Stomach (tissue), 8 donors: ENCODE measurements at regions not wholly inside any gene's neighbourhood (a gene's known extent, or its start where the extent isn't known, plus 50 kb on each side); places are given as distances from the start of the nearest gene placed in this dataset.

Experiments
- DNase-seq, 2 donors: peaks; one replicate each; pipeline versions ENCODE4 v3.0.0 to v3.0.0-alpha.2; 2013 to 2019
- H3K27ac ChIP-seq, 5 donors: fragments of 200-600 bp in 4 of 5; sonication (generic) in 4 of 5; one replicate each; pipeline ENCODE4 v1.5.1; 2013 to 2019; ENCODE audit warnings: mild to moderate bottlenecking in 1 of 5, moderate library complexity in 1 of 5
- H3K27me3 ChIP-seq, 3 donors: fragments of 200-600 bp; sonication (generic); one replicate each; pipeline ENCODE4 v1.5.1; 2017 to 2019; ENCODE audit warnings: mixed run types in 1 of 3
- H3K36me3 ChIP-seq, 4 donors: fragments of 200-600 bp; sonication (generic); 1 replicate in 3 of 4; 2 replicates in 1 of 4; pipeline ENCODE4 v1.5.1; 2016 to 2019
- H3K4me1 ChIP-seq, 4 donors: fragments of 200-600 bp; sonication (generic); one replicate each; pipeline ENCODE4 v1.5.1; 2016 to 2019
- H3K4me3 ChIP-seq, 4 donors: fragments of 200-600 bp; sonication (generic) in 3 of 4; one replicate each; pipeline ENCODE4 v1.5.1; 2016 to 2019; ENCODE audit warnings: mild to moderate bottlenecking in 1 of 4
- H3K9me3 ChIP-seq, 4 donors: fragments of 200-600 bp; sonication (generic); one replicate each; pipeline ENCODE4 v1.5.1; 2016 to 2019
- EP300 ChIP-seq: sonication (generic); formaldehyde crosslinking; IDR thresholded peaks from one replicate; pipeline ENCODE4 v1.6.1; 2017; ENCODE audit warnings: antibody characterized with exemption
- POLR2A ChIP-seq, 4 donors: fragments of 450-650 bp; IDR thresholded peaks; one replicate each; pipeline ENCODE4 v1.6.1; 2016; ENCODE audit warnings: antibody characterized with exemption in 4 of 4, control low read depth in 2 of 4, mild to moderate bottlenecking in 1 of 4, moderate library complexity in 1 of 4
- POLR2AphosphoS5 ChIP-seq, 3 donors: sonication (generic); formaldehyde crosslinking; IDR thresholded peaks; one replicate each; pipeline ENCODE4 v1.6.1; 2016; ENCODE audit warnings: antibody characterized with exemption in 3 of 3
- WGBS, 5 donors: extraction: QIAGEN DNeasy Blood & Tissue Kit in 3 of 5; methylation state at CpG; one replicate each; pipeline versions ENCODE4 v1.1.5 to v1.1.7; 2013 to 2018; 5-methylcytosine and 5-hydroxymethylcytosine counted together
- intact Hi-C: fragments of 100-400 bp; cut with DNase I; formaldehyde crosslinking; loops from one replicate; pipeline ENCODE4 v1.15.1; 2023; ENCODE audit warnings: low total_unique reads
- TF ChIP-seq, protein P1 (sequence below), 7 experiments: fragments of 450-650 bp in 4 of 7; fragments of 200-600 bp in 3 of 7; sonication (generic) in 3 of 7; IDR thresholded peaks; one replicate each; pipeline ENCODE4 v1.5.1; 2016 to 2019; ENCODE audit warnings: antibody characterized with exemption in 7 of 7, control low read depth in 2 of 7, mild to moderate bottlenecking in 1 of 7
- donor health status: healthy with polysubstance abuse.
- donor health status: Bipolar disorder and iron deficiency.
- donor health status: healthy.

DNA sequence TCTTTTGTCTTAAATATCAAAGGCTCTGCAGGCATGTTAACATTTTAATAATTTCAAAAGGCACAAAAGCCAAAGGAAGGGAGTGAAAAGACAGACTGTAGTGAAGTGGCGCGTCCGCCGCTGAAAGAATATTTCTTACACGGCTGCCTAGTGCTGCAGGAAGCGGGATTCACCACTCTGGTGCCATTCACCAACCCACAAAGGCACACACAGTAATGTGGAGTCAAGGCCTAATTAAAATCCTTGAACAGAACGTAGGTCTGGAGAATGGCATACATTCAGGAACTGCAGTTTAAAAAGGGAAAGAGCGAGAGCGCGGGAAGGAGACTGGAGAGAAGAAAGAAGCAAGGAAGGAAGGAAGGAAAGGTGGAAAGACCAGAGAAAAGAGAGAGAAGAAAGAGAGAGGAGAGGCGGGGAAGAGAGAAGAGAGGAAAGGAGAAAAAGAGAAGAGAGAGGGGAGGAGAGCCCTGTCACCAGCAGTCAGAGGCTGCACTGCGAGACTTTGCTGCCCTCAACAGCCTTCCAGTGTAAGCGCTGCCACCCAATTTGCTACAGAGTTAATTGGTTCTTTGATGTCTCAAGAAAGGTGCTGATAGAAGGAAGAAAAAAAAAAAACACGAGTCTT is 554.0 kb downstream of the MDFIC start:
- Histone ChIP-seq H3K9me3 (no peaks in the 10 kb centered on the region), H3K4me3 (no peak overlapping the region), H3K36me3 (no peaks in the 10 kb centered on the region), H3K27me3 (peaks cover 0 to 21% (median 18%) of the 10 kb centered on the region in 3 donors), H3K4me1 (peaks cover 11 to 16% (median 15%) of the 10 kb centered on the region in 4 donors), H3K27ac (no peak overlapping the region)
- WGBS, 5 donors: 65 to 76% (median 69%) methylated on average over 14 of the region's 14 CpGs
- DNase-seq: peak in 1 of 2 donors; percentile 57
- TF ChIP-seq EP300: no peak
- TF ChIP-seq POLR2A (IDR thresholded peaks at IDR 0.05): no peak
- TF ChIP-seq, protein P1, sequence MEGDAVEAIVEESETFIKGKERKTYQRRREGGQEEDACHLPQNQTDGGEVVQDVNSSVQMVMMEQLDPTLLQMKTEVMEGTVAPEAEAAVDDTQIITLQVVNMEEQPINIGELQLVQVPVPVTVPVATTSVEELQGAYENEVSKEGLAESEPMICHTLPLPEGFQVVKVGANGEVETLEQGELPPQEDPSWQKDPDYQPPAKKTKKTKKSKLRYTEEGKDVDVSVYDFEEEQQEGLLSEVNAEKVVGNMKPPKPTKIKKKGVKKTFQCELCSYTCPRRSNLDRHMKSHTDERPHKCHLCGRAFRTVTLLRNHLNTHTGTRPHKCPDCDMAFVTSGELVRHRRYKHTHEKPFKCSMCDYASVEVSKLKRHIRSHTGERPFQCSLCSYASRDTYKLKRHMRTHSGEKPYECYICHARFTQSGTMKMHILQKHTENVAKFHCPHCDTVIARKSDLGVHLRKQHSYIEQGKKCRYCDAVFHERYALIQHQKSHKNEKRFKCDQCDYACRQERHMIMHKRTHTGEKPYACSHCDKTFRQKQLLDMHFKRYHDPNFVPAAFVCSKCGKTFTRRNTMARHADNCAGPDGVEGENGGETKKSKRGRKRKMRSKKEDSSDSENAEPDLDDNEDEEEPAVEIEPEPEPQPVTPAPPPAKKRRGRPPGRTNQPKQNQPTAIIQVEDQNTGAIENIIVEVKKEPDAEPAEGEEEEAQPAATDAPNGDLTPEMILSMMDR (IDR thresholded peaks at IDR 0.05): no peak
- TF ChIP-seq POLR2AphosphoS5 (IDR thresholded peaks at IDR 0.05): no peak
- intact Hi-C loops: no loop called here

DNA sequence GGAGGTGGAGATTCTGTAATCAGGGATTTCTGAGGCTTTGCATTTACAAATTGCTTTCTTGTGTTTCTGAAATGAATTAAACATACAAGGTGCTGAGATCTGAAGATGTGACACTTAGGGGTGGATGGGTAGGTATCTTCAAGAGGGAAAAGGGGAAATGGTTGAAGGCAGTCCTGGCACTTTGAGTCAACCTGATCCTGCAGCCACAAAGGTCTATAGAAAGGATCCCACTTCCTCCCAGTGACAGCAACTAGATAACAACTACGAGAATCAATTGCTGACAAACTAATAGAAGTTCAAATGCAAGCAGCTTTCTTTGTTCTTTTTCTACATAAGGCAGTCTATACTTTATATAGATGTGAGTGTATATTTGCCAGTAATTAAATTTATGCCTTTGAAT is 553.3 kb downstream of the MDFIC start:
- no peaks in the 10 kb centered on the region for H3K36me3 ChIP-seq
- peaks cover 11 to 16% (median 15%) of the 10 kb centered on the region in 4 donors for H3K4me1 ChIP-seq
- 39 to 54% (median 51%) methylated on average over 1 of the region's 1 CpG for WGBS, 5 donors
- no peak overlapping the region for H3K27ac ChIP-seq
- peaks cover 0 to 21% (median 18%) of the 10 kb centered on the region in 3 donors for H3K27me3 ChIP-seq
- no peak for DNase-seq
- intact Hi-C loops: no loop called here
- no peaks in the 10 kb centered on the region for H3K9me3 ChIP-seq
- H3K4me3 ChIP-seq: no peak overlapping the region
- TF ChIP-seq, protein P1 (IDR thresholded peaks at IDR 0.05): no peak
- TF ChIP-seq EP300: no peak
- TF ChIP-seq POLR2A (IDR thresholded peaks at IDR 0.05): no peak
- TF ChIP-seq POLR2AphosphoS5 (IDR thresholded peaks at IDR 0.05): no peak

DNA sequence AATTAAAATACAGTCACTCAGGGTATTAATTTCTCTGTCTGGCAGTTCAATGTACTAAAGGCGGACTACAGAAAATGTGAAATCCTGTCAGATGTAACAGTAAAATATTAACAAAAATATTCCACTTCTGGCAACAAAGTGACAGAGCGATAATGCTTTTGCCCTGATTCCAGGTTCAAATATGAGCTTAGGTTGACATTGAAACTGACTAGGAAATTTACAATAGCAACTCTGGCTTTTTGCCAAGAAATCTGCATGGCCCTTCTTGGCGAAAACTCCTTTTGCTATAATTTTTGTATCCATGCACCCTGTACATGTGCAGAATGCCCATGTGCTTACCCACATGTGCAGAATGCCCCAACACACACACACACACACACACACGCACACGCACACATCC is 552.2 kb downstream of the MDFIC start:
- Histone ChIP-seq H3K4me1 (peaks cover 11 to 16% (median 15%) of the 10 kb centered on the region in 4 donors), H3K27ac (no peak overlapping the region), H3K27me3 (peaks cover 0 to 21% (median 18%) of the 10 kb centered on the region in 3 donors), H3K9me3 (no peaks in the 10 kb centered on the region), H3K4me3 (no peak overlapping the region), H3K36me3 (no peaks in the 10 kb centered on the region)
- intact Hi-C loops: no loop called here
- no peak for DNase-seq
- TF ChIP-seq, protein P1 (IDR thresholded peaks at IDR 0.05): no peak
- TF ChIP-seq POLR2A (IDR thresholded peaks at IDR 0.05): no peak
- TF ChIP-seq EP300: no peak
- no peak for TF ChIP-seq POLR2AphosphoS5 (IDR thresholded peaks at IDR 0.05)
- 86 to 92% (median 91%) methylated on average over 5 of the region's 5 CpGs for WGBS, 5 donors

DNA sequence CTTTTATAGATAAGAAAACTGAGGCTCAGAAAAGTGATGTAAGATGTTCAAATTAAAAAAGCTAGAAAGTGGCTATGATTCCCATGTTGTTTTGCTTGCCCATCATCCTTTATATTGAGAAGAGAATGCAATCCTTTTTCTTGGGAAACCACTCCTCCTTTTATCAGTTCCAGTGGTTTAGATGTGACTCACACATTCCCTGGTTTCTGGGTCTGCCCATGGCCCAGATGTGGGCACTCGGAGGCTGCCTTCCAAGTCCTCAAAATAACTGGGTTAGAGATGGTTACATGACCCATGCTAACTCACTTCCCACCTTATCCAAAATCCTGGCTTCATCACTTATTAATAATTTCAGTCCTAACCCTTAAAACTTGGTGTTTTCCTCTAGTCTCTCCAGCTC is 550.0 kb downstream of the MDFIC start:
- WGBS, 5 donors: 71 to 84% (median 77%) methylated on average over 1 of the region's 1 CpG
- Histone ChIP-seq H3K4me1 (peaks cover 4 to 8% (median 6%) of the 10 kb centered on the region in 4 donors), H3K27me3 (peaks cover 0 to 6% (median 6%) of the 10 kb centered on the region in 3 donors), H3K4me3 (no peak overlapping the region), H3K9me3 (no peaks in the 10 kb centered on the region), H3K36me3 (no peaks in the 10 kb centered on the region), H3K27ac (no peak overlapping the region)
- no peak for DNase-seq
- TF ChIP-seq, protein P1 (IDR thresholded peaks at IDR 0.05): no peak
- no peak for TF ChIP-seq POLR2AphosphoS5 (IDR thresholded peaks at IDR 0.05)
- intact Hi-C loops: no loop called here
